ENCODE measurements at regions not wholly inside any gene's neighbourhood (a gene's known extent, or its start where the extent isn't known, plus 50 kb on each side); places are given as distances from the start of the nearest gene placed in this dataset.

DNA sequence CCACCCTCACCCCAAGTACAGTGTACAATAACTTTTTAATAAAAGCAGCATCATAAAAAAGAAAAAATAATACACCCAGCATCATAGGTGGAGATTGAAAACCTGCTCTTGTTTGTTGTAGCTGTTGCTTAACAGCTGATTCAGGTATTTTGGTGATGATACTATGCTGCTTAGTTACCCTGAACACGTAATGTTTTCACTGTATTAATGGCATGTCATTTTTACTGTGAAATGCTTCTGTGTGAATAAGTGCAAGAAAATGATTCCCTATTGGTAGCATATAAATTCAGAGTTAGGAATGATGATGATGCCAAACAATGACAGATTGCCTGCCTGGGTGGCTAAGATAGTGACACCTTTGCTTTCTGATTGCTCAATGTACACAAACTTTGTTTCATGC is 405.7 kb downstream of the HDGFL1 start:
- intact Hi-C loops (cut with micrococcal nuclease) (no loop called here), dilution Hi-C loops (cut with MboI; ENCODE audit: extremely low pct_ligation_motif_present, low sequenced_read_pairs) (no loop called here)
- H3K4me1 ChIP-seq (ENCODE audit: control insufficient read depth, extremely low read depth, insufficient read depth, low read length), result no peaks in the 10 kb centered on the region
- no peak for TF ChIP-seq MYC (IDR thresholded peaks at IDR 0.05; ENCODE audit: low read depth, low read length)
- TF ChIP-seq POLR2A (IDR thresholded peaks at IDR 0.05; ENCODE audit: low read depth, low read length), result no peak
- TF ChIP-seq POLR2AphosphoS5 (IDR thresholded peaks at IDR 0.05; ENCODE audit: insufficient read depth, low read depth, low read length), result no peak
- TF ChIP-seq, protein P1, sequence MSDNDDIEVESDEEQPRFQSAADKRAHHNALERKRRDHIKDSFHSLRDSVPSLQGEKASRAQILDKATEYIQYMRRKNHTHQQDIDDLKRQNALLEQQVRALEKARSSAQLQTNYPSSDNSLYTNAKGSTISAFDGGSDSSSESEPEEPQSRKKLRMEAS (IDR thresholded peaks at IDR 0.05; ENCODE audit: insufficient read depth, insufficient read length), result no peak
- TF ChIP-seq JUN (IDR thresholded peaks at IDR 0.05; ENCODE audit: borderline replicate concordance, insufficient read depth, insufficient read length, low read depth), result no peak
- TF ChIP-seq FOS (IDR thresholded peaks at IDR 0.05; ENCODE audit: borderline replicate concordance, insufficient read depth, low read length), result no peak
- no peak for TF ChIP-seq CTCF (IDR thresholded peaks at IDR 0.05; ENCODE audit: extremely low read depth in 1 of 2, insufficient read depth in 1 of 2, low read depth in 1 of 2, low read length in 2 of 2)
- no peak for TF ChIP-seq GATA2 (IDR thresholded peaks at IDR 0.05; ENCODE audit: insufficient read depth, insufficient read length, low read depth, low read length)
- TF ChIP-seq EZH2 (IDR thresholded peaks at IDR 0.05; ENCODE audit: borderline replicate concordance, low read depth, low read length, severe bottlenecking), result no peak
- BruUV-seq (replicated peaks), result no TSS peak
- no peaks in the 10 kb centered on the region for H3K27me3 ChIP-seq (ENCODE audit: control insufficient read depth in 2 of 2, insufficient read depth in 2 of 2, low read length in 2 of 2)
- no peaks in the 10 kb centered on the region for H3K9me1 ChIP-seq (replicated peaks; ENCODE audit: control insufficient read depth, extremely low read depth, insufficient read depth, low read length)
- H3K4me3 ChIP-seq (replicated peaks in 1 of 3; ENCODE audit: insufficient read depth in 1 of 3, low read depth in 1 of 3, low read length in 3 of 3), result no peak overlapping the region
- no peaks in the 10 kb centered on the region for H3K36me3 ChIP-seq (ENCODE audit: control insufficient read depth in 2 of 2, extremely low read depth in 1 of 2, insufficient read depth in 2 of 2, low read length in 2 of 2)
- no peaks in the 10 kb centered on the region for H4K20me1 ChIP-seq (replicated peaks; ENCODE audit: control insufficient read depth, extremely low read depth, insufficient read depth, low read length)
- no peak overlapping the region for H3K4me2 ChIP-seq (ENCODE audit: insufficient read depth, low read length)
- ChIA-PET CTCF (no interaction called here), POLR2A (no interaction called here)
- no peak overlapping the region for H3K9ac ChIP-seq (replicated peaks; ENCODE audit: extremely low read depth, insufficient read depth, low read length)
- FAIRE-seq (no peak), DNase-seq (ENCODE audit: low read depth, low spot score) (no peak)
- H3K9me3 ChIP-seq (replicated peaks; ENCODE audit: control insufficient read depth, insufficient read depth, low read length), result no peaks in the 10 kb centered on the region
- H3K79me2 ChIP-seq (ENCODE audit: control insufficient read depth, insufficient read depth, low read length), result no peaks in the 10 kb centered on the region
- no peak overlapping the region for H3K27ac ChIP-seq (ENCODE audit: insufficient read depth, low read depth, low read length)
- H2AFZ ChIP-seq (ENCODE audit: low read depth, low read length), result no peak overlapping the region
